ENCODE measurements at regions not wholly inside any gene's neighbourhood (a gene's known extent, or its start where the extent isn't known, plus 50 kb on each side); places are given as distances from the start of the nearest gene placed in this dataset.

- H3K27ac ChIP-seq, result no peak overlapping the region
- TF ChIP-seq ZFX (IDR thresholded peaks at IDR 0.05; ENCODE audit: borderline replicate concordance), result no peak
- no peak for TF ChIP-seq CTCF (IDR thresholded peaks at IDR 0.05)
Measured at GRCh38 chr13:22220151-22221135, 549.6 kb downstream of the FGF9 start.

- no peak overlapping the region for H3K27ac ChIP-seq
- TF ChIP-seq CTCF (IDR thresholded peaks at IDR 0.05) (no peak), ZFX (IDR thresholded peaks at IDR 0.05; ENCODE audit: borderline replicate concordance) (no peak)
Measured at GRCh38 chr13:22223411-22223810, 552.5 kb downstream of the FGF9 start.

DNA sequence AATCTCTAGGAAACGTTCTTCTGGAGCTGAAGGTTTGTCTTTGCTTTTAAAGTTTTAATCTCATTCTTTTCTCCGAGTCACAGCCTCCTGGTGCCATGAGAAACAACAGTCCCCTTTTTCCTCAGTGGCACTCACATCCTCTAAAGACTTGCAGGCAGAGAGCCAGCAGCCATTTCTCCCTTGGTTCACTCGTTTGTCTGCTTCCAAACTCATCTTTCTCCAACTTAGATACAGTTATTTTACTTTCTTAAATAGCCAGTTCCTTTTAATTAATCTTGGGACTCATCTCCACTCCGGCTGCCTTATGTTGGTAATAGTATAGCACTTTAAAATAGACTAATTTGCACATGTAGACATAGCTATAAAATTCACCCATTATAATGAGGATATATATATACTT is 555.2 kb downstream of the FGF9 start:
- no peak for TF ChIP-seq CTCF (IDR thresholded peaks at IDR 0.05)
- no peak for TF ChIP-seq ZFX (IDR thresholded peaks at IDR 0.05; ENCODE audit: borderline replicate concordance)
- H3K27ac ChIP-seq, result no peak overlapping the region

GRCh38 chr13:22227895-22228294 is 557.0 kb downstream of the FGF9 start:
- no peak overlapping the region for H3K27ac ChIP-seq
- TF ChIP-seq CTCF (IDR thresholded peaks at IDR 0.05) (no peak), ZFX (IDR thresholded peaks at IDR 0.05; ENCODE audit: borderline replicate concordance) (no peak)

- no peak overlapping the region for H3K27ac ChIP-seq
- no peak for TF ChIP-seq CTCF (IDR thresholded peaks at IDR 0.05)
- TF ChIP-seq ZFX (IDR thresholded peaks at IDR 0.05; ENCODE audit: borderline replicate concordance), result no peak
Measured at GRCh38 chr13:22229916-22230315, 559.0 kb downstream of the FGF9 start.

DNA sequence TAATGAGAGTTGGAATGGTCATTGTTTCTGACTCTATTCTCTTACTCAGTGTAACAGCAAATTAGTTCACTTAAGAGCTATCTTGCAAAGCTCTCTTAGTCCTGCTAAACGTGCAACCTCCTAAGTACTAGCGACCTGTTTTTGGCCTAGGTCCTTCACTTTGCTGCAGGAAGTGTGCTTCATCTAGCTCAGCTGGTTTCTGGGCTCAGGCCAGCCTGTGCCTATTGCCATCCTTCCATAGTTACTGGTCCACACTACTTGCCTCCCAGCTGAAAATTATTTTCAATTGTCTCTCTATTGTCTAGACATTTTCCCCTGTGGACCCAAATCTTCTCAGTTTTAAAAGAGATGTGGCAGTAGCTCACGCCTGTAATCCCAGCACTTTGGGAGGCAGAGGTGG is 561.3 kb downstream of the FGF9 start:
- no peak overlapping the region for H3K27ac ChIP-seq
- TF ChIP-seq CTCF (IDR thresholded peaks at IDR 0.05), result no peak
- TF ChIP-seq ZFX (IDR thresholded peaks at IDR 0.05; ENCODE audit: borderline replicate concordance), result no peak

GRCh38 chr13:22235285-22235949 is 564.5 kb downstream of the FGF9 start:
- no peak overlapping the region for H3K27ac ChIP-seq
- TF ChIP-seq CTCF (IDR thresholded peaks at IDR 0.05), result no peak

Measured in 22Rv1 (cell line).